ENCODE measurements at regions not wholly inside any gene's neighbourhood (a gene's known extent, or its start where the extent isn't known, plus 50 kb on each side); places are given as distances from the start of the nearest gene placed in this dataset.
"Not testable (repeated sequence)": the region's sequence is repeated elsewhere in the genome, so short reads cannot be mapped to it uniquely, and the experiment has no call there.

- intact Hi-C loops (cut with micrococcal nuclease) = no loop called here
Measured at GRCh38 chr6:137933696-137934095, 66.6 kb downstream of the TNFAIP3 start.

- intact Hi-C loops (cut with micrococcal nuclease) = no loop called here
Measured at GRCh38 chr6:137936798-137937197, 69.7 kb downstream of the TNFAIP3 start.

GRCh38 chr6:137937834-137938233 is 70.8 kb downstream of the TNFAIP3 start:
- intact Hi-C loops (cut with micrococcal nuclease) = no loop called here

- intact Hi-C loops (cut with micrococcal nuclease) = no loop called here
Measured at GRCh38 chr6:137938770-137939379, 71.8 kb downstream of the TNFAIP3 start.

- intact Hi-C loops (cut with micrococcal nuclease) = no loop called here
Measured at GRCh38 chr6:137941995-137942394, 74.9 kb downstream of the TNFAIP3 start.

- intact Hi-C loops (cut with micrococcal nuclease) = no loop called here
Measured at GRCh38 chr6:137942736-137943135, 75.7 kb downstream of the TNFAIP3 start.

- intact Hi-C loops (cut with micrococcal nuclease) = not testable (repeated sequence)
Measured at GRCh38 chr6:137944381-137944780, 77.3 kb downstream of the TNFAIP3 start.

GRCh38 chr6:137944793-137945498 is 77.9 kb downstream of the TNFAIP3 start:
- intact Hi-C loops (cut with micrococcal nuclease) = loop anchor here (1.0 kb wide), 8 partner anchors 18 to 240 kb away; no protein-coding TSS in a partner anchor

- intact Hi-C loops (cut with micrococcal nuclease) = loop anchor here (1.0 kb wide), 1 partner anchor 25 kb away; no protein-coding TSS in a partner anchor
Measured at GRCh38 chr6:137949686-137950390, 82.8 kb downstream of the TNFAIP3 start.

GRCh38 chr6:137950581-137950980 is 83.5 kb downstream of the TNFAIP3 start:
- intact Hi-C loops (cut with micrococcal nuclease) = loop anchor here (1.0 kb wide), 1 partner anchor 25 kb away; no protein-coding TSS in a partner anchor

- intact Hi-C loops (cut with micrococcal nuclease) = no loop called here
Measured at GRCh38 chr6:137951064-137951597, 84.1 kb downstream of the TNFAIP3 start.

GRCh38 chr6:137952247-137952646 is 85.2 kb downstream of the TNFAIP3 start:
- intact Hi-C loops (cut with micrococcal nuclease) = no loop called here

- intact Hi-C loops (cut with micrococcal nuclease) = no loop called here
Measured at GRCh38 chr6:137953761-137954160, 86.7 kb downstream of the TNFAIP3 start.

- intact Hi-C loops (cut with micrococcal nuclease) = no loop called here
Measured at GRCh38 chr6:137954253-137954652, 87.2 kb downstream of the TNFAIP3 start.

GRCh38 chr6:137956098-137956488 is 89.0 kb downstream of the TNFAIP3 start:
- intact Hi-C loops (cut with micrococcal nuclease) = no loop called here

GRCh38 chr6:137957471-137957870 is 90.4 kb downstream of the TNFAIP3 start:
- intact Hi-C loops (cut with micrococcal nuclease) = no loop called here

- intact Hi-C loops (cut with micrococcal nuclease) = loop anchor here (1.0 kb wide), 1 partner anchor 9 kb away; no protein-coding TSS in a partner anchor
Measured at GRCh38 chr6:137958811-137959565, 91.9 kb downstream of the TNFAIP3 start.

GRCh38 chr6:137962725-137963124 is 95.7 kb downstream of the TNFAIP3 start:
- intact Hi-C loops (cut with micrococcal nuclease) = no loop called here

- intact Hi-C loops (cut with micrococcal nuclease) = no loop called here
Measured at GRCh38 chr6:137964876-137965275, 97.8 kb downstream of the TNFAIP3 start.

GRCh38 chr6:137967689-137968454 is 100.8 kb downstream of the TNFAIP3 start:
- intact Hi-C loops (cut with micrococcal nuclease) = loop anchor here (1.0 kb wide), 1 partner anchor 10 kb away; no protein-coding TSS in a partner anchor
